OCI-LY1 (cell line): ENCODE measurements at regions not wholly inside any gene's neighbourhood (a gene's known extent, or its start where the extent isn't known, plus 50 kb on each side); places are given as distances from the start of the nearest gene placed in this dataset.

ENCODE experiments used
- CTCF ChIP-seq: fragments of 200-600 bp; sonication (generic), shearing (Covaris generic); IDR thresholded peaks from 2 replicates; pipeline ENCODE4 v1.5.1; 2017; ENCODE audit warnings: mild to moderate bottlenecking, antibody characterized with exemption, low read length, moderate library complexity, mixed read lengths
- EZH2 ChIP-seq: fragments of 200-600 bp; sonication (generic), shearing (Covaris generic); IDR thresholded peaks from 2 replicates; pipeline ENCODE4 v1.8.0; 2017; ENCODE audit warnings: borderline replicate concordance, mixed run types, mild to moderate bottlenecking, antibody characterized with exemption, low read length, moderate library complexity, mixed read lengths

DNA sequence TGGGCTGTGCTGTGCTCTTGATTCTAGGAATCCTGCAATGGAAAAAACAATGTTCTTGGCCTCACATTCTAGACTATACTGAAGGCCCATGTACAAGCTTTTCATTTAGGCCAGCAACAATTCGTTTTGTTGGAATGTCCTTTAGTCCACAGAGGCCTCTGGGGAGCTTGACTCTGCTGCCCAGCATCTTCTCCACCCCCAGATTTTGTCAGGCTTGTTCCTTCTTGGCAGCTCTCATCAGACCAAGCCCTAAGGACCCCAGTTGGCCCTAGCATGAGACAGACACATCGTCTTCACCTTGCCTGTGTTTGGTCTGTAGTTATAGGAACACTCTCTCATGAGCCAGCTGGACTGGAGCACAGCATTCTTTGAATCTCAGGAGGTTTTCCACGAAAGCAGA, 300.1 kb downstream of the VRK1 start:
- no peak for TF ChIP-seq CTCF
- TF ChIP-seq EZH2 = no peak
